Fibroblast of skin of left biceps (primary cell): ENCODE measurements at regions not wholly inside any gene's neighbourhood (a gene's known extent, or its start where the extent isn't known, plus 50 kb on each side); places are given as distances from the start of the nearest gene placed in this dataset.

Source experiments
- DNase-seq, 2 experiments: peaks; one replicate each; pipeline ENCODE4 v3.0.0-alpha.2; 2013; ENCODE audit warnings: low read depth in 2 of 2

- no peak for DNase-seq
Measured at GRCh38 chr5:164809821-164810220, 1304.4 kb downstream of the MAT2B start.

DNA sequence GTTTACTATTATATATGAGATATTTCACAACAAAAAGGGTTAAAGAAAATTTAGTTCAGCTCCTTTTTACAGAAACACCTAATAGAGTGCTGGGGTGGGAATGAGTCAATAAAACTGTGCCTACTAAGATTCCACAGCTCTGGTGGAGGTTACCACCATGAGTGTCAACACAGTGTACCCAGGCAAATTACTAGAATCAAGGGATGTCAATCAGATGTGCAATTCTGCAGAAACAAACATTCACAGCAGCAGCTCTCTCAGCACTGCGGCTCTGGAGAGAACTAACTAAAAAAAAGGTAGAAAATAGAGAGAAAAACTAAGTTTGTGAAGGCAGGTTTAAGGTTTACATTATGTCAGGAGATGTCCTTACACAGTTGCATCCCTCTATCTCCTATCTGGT is 1313.0 kb downstream of the MAT2B start:
- no peak for DNase-seq

GRCh38 chr5:164824671-164825070 is 1319.3 kb downstream of the MAT2B start:
- DNase-seq: no peak

GRCh38 chr5:164832516-164832915 is 1327.1 kb downstream of the MAT2B start:
- DNase-seq: no peak

DNA sequence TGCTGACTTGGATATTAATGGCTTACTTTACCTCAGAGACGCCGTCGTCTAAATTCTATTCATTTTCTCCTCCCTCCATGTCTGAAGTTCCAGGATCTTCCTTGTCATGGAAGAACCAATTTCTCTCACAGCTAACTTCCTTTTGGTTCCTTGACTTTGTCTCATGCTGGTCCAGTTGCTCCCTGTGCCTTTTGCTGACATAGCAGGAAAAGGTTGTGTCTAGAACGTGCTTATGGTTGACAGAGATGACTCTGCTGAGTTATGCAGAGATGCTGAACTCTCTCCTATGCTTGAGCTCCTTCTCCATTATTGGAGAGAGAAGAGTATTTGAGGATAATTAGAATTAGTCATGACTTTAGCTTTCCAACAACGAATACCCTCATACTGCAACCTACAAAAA is 1338.9 kb downstream of the MAT2B start:
- DNase-seq: no peak

- DNase-seq: no peak
Measured at GRCh38 chr5:164860896-164861295, 1355.5 kb downstream of the MAT2B start.

GRCh38 chr5:164861610-164862009 is 1356.2 kb downstream of the MAT2B start:
- DNase-seq: no peak

GRCh38 chr5:164868761-164869160 is 1363.3 kb downstream of the MAT2B start:
- DNase-seq: no peak

- DNase-seq: no peak
Measured at GRCh38 chr5:164869325-164869724, 1363.9 kb downstream of the MAT2B start.

- DNase-seq: no peak
Measured at GRCh38 chr5:164876793-164877192, 1371.4 kb downstream of the MAT2B start.

- no peak for DNase-seq
Measured at GRCh38 chr5:164881442-164881841, 1376.0 kb downstream of the MAT2B start.

GRCh38 chr5:164885179-164885578 is 1379.8 kb downstream of the MAT2B start:
- DNase-seq: no peak

- no peak for DNase-seq
Measured at GRCh38 chr5:164893071-164893470, 1387.7 kb downstream of the MAT2B start.

- DNase-seq: no peak
Measured at GRCh38 chr5:164898705-164899104, 1393.3 kb downstream of the MAT2B start.

DNA sequence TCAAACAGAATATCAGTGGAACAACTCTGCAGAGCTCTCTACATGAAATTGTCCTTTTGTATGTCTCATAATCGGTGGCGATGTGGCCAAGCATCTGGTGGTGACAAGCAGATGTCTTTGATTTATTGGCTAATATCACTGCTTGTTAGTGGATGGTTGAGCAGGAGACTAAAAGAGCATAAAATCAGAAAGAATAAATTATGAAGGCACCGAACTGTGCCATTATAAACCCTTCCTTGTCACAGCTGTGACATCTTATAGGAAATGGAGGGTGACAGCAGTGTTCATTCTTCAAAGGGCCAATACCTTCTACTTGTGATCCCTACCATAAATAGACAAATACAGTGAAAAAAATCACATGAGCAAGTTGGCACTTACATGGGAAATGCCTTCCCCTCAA is 1404.3 kb downstream of the MAT2B start:
- no peak for DNase-seq

DNA sequence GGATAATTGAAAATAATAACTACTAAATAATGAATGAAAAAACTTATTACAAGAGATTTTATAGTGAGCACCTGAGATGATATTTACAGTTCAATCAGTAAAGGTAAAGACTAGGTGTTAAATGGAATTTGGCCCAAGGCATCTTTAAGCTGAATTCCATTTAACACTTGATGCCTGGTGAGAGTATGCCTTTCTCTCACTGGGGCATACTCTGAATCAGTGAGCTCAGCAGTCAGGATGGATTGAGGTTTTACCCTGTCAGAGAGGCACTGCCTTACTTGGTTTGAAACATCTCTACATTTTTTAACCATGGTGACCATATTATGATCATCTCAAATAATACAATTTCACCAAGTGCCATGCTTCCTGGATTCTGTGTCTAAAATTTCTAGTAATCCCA is 1416.3 kb downstream of the MAT2B start:
- no peak for DNase-seq

GRCh38 chr5:164934039-164934438 is 1428.6 kb downstream of the MAT2B start:
- no peak for DNase-seq

DNA sequence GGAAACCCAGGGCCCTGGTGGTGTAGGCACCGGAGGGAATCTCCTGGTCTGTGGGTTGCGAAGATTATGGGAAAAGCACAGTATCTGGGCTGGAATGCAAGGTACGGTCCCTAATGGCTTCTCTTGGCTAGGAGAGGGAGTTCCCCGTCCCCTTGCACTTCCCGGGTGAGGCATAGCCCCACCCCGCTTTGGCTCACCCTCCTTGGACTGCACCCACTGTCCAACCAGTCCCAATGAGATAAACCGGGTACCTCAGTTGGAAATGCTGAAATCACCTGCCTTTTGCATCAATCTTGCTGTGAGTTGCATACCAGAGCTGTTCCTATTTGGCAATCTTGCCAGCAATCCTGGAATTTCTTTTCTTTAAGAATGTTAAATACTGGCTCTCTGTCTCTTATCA is 1429.1 kb downstream of the MAT2B start:
- DNase-seq: no peak

DNA sequence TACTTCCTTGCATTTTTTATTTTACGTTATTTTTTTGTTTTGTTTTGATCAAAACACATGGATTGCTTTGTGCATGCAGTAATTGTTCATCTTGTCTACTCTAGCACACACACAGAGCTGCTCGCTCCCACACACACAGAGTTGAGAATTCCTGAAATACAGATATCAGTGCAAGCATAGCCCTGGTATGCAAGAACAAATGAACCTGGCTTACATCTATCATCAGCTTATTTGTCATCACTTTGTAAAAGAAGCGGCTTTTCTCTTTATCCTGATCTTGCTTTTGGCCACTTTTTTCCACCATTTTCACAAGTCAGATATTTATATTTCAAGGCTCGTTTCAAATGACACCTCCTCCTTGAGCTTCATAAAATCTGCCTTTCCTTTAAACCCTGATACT is 1435.7 kb downstream of the MAT2B start:
- no peak for DNase-seq

GRCh38 chr5:164950927-164951326 is 1445.5 kb downstream of the MAT2B start:
- DNase-seq: no peak

GRCh38 chr5:164951570-164951969 is 1446.2 kb downstream of the MAT2B start:
- DNase-seq: no peak

DNA sequence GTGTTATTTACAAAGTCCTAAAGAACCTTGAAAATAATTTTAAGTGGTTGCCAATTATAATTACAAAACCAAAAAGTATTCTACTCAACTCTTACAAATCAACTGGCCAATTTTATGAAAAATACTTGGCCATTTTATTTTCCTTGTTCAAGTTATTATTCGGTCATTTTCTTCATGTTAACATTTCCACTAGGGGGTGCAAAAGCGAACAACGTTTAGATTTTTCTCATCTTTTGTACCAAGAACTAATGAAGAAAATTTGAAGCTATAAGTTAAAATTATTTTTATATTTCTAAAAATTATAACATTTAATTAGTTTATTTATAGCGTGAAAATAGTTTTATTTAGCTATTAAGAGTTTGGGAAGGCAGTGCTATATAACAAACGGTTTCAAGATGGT is 1453.3 kb downstream of the MAT2B start:
- no peak for DNase-seq

- no peak for DNase-seq
Measured at GRCh38 chr5:164959761-164960160, 1454.3 kb downstream of the MAT2B start.

GRCh38 chr5:164962329-164962961 is 1457.0 kb downstream of the MAT2B start:
- DNase-seq: no peak
